Stimulated activated CD4-positive, alpha-beta T cell treated with anti-CD3 and anti-CD28 coated beads, Interleukin-15, amount 100 ng/mL, for 24 hours (primary cell): ENCODE measurements at regions not wholly inside any gene's neighbourhood (a gene's known extent, or its start where the extent isn't known, plus 50 kb on each side); places are given as distances from the start of the nearest gene placed in this dataset.

Experiments
- DNase-seq: peaks from one replicate; pipeline ENCODE4 v3.0.0-alpha.2; 2020

DNA sequence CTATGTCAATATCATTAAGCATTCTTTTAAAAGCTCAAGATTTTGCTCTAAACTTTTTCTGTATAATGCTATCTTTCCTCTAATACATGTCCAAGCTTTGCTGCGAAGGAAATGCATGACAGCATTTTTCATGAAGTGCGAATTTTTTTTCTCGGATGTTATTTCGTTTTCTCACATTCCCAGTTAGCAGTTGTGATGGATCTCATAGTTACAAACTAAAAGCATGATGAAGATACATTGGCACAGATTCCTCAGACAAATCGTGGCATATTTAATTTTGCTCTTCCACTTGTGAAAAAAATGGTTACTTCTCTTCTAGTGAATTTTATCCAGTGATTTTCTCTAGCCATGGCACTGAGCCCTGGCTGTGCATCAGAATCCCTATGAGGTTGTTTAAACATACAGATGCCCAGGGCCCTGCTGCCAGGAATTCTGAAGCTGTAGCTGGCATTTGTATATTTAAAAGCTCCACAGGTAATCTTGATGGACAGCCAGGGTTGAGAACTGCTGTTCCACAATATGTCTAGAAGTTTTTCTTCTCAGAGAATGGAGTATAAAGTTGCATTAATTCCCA is 299.8 kb upstream of the NEBL start:
- DNase-seq = no peak

DNA sequence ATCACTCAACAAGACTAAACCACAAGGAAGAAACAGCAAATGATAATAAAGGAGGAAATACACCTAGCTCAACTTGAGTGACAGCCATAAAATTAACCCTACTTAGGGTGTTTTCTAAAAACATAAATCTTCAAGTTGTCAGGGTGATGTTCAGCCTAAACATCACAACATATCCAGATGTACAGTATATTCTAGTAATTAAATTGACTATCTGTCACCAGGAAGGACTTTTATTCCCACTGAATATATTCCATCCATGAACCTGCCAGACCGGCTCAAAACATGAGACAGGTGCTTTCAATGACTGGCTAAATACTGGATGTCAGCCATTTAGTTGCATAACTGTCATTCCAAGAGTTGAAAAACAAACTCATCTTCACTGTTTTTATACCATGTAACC is 298.1 kb upstream of the NEBL start:
- no peak for DNase-seq

DNA sequence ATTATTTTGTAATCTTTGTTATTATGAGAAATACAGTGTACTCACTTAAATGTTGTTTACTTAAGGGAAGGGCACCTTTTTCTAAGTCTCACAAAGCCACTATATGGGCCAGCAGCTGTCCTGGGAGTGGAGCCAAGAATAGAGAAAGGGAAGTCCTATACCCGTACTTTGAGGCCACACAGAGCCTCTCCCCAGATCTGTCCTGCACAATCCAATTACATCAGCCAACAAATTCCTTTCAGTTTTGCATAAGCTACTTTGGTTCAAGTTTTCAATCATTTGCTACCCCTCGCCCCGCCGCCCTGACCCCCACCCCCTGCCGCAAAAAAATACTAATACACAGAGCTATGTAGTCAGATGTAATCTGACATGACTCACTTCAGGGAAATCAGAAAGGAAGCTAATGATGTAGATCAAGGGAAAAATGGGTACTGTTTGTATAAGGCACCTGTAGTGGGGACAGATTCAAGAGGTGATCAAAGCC is 297.4 kb upstream of the NEBL start:
- DNase-seq = no peak

DNA sequence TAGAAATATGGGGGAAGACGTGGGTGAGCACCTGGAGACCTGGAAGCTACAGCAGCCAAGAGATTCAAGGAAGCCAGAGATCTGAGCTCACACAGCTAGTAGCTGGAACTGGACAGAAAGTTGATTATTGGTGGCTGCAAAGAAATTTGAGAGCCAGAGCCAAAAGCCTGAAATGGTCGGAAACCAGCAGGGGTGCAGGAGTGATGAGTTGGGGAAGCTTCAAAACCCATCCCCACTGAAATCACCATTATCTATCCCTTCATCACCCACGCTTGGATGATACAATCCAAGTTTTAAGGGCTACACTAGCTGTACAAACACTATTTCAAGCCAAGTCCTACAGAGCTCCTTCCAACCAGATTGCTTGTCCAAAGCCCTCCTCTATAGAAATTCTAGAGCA is 296.1 kb upstream of the NEBL start:
- DNase-seq = no peak

DNA sequence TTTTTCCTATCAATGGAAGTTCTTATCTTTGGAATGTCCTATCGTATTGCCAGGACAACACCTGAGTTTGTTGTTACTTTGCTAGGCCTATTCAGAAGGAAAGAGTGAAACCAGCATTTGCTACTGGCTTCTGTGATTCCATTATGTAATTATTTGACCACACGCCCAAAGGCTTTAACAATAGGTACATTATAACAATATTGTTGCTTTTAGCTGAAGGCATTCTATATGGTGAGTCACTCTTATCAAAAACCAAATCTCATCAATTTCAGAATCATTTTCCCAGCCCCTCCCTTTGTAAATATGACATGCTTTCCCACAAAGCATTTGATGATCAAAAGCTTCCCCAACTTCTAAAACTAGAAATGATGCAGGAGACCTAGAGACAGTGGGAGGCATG is 294.4 kb upstream of the NEBL start:
- no peak for DNase-seq

DNA sequence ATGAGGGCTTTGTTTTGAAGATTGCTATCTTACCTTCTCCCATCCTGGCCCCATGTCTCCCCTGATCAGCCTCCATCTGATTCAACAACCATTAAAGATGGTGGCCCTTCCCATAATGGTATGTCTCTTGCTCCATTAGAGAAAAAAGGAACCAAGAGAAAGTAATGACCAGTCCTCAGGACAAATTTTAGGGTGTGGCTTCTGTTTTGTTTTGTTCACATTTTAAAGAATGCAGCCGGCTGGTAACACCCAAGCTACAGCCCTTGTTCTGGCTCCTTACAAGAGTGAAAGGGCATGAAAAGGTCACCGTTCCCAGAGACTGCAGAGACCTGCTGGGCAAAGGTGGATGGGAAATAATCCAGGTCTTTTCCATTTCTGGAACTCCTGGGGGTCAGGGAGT is 287.9 kb upstream of the NEBL start:
- no peak for DNase-seq

DNA sequence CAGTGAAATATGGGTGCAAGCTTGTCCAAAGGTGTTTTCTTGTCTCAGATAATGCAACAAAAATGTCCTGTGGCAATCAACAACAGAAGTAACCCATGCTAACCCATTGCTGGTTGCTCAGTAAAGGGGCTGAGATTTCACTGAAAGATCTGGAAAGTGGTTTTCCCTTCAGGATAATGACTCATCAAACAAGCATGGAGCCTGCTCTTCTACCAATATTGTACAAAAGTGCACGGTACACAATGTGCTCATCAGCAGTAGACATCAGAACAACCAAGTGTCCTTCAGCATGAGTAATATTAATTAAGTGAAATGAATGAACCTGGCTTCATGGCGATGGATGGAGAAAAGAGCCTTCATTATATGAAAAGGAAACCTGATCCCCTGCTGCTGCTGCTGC is 287.1 kb upstream of the NEBL start:
- DNase-seq = no peak

DNA sequence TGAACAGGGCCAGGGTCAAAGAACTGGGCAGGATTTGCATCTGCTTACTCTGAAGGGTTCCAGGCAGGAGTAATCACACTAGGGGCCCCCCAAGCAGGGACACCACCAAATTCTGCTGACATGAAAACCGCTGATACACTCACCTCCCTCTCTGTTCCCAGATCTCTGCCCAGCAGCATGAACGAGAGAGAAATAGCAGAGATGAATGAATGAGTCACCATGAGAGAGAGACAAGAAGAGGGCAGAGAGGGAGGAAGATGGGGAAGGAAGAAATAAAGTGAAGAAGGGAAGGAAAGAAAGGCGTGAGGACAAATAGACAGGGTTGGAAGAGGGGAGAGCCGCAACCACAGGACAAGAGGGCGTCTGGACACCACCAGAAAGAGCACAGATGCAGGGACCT is 285.9 kb upstream of the NEBL start:
- DNase-seq = no peak

DNA sequence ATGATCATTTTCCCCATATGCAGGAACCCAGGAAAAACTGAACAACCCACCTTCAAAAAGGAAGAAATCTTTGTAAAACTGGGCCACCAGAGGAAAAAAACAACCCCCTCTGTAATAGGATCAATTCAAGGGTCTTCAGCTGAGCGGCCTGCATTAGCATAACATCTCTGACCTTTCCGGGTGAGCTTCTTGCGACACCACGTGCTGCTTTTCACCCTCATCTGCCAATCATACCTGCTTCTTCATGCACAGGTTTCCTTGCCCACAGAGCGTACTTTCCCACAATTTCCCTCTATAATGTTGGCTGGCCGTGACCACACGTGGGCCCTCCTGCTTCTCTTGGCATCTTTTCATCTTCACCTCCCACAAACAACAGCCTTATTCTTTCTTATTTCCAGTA is 284.3 kb upstream of the NEBL start:
- DNase-seq = no peak

DNA sequence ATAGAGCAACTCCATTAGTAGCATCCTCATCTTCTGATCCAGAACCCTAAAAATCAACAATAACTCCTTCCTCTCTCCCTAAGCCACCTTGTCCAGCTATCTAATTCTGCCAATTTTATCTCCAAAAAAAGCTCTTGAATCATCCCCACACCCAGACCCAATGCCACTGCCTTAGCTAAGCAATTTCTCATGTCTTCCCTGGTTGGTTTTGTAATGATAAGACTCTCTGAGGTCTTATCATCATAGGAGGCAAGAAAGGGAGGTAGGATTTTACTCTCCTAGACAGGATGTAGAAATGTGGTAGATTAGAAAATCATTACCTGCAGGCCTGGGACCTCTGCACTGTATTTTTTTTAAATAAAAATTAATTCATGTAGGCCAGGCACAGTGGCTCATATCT is 283.5 kb upstream of the NEBL start:
- no peak for DNase-seq

DNA sequence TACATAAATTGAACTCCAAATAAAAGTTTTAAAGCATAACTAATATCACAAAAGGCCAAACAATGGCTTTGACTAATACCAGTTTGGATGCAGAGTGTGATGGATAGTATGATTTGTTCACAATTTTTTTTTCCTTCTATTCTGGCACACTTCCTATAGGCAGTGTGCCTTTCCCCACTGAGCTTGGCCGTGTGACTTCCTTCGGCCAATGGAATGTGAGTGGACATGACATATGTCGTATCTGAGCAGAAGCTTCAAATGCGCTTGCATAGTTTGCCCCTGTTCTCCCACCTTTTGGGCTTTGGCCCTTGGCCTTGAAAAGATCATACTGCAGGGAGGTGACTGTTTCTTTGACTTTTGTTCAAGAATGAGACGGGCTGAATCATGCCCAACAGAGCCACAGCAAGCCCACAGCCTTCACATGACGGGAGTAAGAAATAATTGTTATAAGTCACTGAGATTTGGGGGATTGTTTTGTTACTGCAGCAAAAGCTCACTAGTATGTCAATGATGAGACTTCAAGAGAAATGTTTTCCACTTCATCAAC is 279.9 kb upstream of the NEBL start:
- no peak for DNase-seq

DNA sequence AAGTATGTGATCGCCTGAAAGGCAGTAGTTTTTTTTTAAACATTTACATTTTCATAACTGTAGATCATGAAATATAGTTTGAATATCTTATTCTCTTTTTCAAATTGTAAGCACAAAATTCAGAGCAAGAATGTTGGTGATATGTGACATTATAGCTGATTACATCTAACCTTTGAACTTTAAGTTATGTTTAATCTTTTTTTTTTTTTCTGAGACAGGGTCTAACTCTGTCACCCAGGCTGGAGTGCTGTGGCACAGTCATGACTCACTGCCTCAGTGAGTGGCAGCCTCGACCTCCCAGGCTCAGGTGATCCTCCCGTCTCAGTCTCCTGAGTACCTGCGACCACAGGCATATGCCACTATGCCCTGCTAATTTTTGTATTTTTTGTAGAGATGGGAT is 278.7 kb upstream of the NEBL start:
- no peak for DNase-seq

DNA sequence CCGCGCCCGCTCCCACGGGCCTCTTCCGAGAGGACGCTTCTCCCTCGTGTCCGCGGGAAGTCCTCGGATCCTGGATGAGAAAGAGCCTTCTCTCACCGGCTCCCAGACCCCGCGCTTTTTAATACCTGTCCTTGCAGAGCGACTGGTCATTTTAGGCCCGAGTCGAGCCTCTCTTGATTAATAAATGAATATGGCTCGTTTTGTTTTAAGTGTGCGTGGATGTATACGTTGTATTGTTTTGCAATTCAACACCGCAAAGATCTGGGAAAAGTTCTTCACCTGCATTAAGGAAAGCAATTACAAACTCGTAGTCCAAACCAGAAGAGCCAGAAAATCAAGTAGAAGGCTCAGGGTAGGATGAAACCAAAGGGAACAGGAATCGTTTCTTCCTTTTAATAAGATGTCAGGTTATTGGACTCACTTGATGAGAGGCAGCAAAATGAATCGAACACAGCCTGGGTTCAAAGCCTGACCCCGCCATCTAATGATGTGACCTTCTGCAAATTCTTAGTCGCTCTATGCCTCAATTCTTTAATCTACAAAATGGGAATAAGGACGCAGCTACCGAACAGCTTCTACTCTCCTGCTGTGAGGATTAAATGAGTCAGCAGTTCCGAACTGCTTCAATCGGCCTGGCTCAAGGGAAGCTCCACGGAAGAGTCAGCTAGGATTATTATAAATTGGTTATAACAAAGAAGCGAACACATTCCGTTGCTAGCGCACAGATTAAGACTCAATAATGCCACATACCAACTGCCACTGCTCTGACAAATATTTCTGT is 277.8 kb upstream of the NEBL start:
- DNase-seq = no peak

DNA sequence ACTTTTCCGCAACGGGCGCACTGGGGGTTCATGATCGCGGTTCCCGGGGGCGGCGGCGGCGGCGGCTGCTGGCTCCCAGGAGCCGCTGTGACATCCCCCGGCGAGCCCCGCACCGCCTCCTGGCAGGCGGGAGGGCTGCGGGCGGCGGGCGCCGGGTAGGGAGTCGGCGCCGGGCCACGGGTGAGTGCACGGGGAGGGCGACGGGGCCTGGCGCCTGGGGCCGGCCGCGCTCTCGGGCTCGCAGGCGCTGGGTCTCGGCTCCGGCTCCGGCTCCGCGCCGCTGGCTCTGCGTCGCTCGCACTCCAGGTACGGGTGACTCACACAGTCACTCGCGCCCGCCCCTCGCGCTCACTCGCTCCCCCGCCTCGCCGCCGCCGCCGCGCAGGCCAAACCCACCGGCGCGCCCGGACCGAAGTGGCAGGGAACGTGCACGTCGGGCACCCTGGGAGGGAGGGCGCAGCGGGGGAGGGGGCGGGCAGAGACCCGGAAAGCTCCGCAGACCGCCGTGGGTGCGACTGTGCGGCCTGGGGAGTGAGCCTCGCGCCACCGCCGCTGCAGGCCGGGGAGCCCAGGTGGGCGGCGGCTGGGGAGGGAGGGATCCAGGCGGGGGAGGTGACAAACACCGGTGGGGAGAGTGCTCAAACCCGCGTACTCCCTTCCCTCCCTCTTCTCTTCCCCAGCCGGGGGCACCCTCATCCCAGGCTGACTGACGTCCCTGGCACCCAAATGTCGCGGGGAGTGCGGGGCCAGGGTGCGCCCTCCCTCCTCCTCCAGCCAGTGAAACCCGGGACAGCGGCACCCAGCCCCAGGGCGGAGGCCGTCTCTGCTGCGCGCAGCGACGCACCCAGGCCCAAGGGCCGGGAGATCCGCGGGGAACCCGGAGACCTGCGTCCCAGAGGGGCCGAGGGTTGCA is 276.9 kb upstream of the NEBL start:
- DNase-seq = peak; percentile 65

DNA sequence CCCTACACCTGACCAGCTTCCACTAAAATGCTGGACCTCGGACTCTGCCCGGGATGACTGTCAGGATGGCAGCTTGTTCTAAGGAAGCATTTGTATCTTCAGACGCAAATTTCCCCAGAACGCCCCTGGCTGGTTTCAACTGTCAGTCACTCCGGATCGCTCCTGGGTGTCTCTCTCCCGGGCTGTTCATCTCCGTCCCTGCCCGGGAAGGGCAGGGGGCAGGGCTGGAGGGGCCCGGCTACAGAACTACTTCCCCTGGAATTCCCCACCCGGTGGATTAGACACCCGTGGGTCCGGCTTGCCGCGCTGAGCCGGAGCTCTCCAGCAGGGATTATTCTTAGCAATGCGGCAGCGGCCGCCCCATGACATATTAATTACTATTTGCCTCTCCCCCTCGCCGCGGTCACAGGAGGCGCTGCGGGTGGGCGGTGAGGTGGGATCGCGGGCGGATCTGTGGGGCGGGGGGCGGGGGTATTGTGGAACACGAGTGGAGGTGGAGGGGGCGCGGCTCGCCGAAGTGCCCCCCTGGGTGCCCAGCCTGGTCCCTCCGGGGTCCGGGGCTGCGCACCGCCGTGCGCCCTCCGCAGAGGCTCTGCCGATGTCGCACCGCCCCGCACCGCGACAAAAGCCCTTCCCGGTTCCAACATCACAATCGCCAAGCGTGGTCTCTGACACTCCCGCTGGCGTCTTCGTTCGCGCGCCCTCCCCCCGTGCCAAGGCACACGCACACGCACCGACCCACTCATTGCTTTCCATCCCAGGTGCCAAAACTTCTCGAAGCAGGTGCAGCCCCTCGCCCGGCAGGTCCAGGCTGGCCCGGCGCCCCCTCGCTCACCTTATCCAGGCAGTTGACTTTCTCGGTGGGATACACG is 276.1 kb upstream of the NEBL start:
- DNase-seq = peak; percentile 9

DNA sequence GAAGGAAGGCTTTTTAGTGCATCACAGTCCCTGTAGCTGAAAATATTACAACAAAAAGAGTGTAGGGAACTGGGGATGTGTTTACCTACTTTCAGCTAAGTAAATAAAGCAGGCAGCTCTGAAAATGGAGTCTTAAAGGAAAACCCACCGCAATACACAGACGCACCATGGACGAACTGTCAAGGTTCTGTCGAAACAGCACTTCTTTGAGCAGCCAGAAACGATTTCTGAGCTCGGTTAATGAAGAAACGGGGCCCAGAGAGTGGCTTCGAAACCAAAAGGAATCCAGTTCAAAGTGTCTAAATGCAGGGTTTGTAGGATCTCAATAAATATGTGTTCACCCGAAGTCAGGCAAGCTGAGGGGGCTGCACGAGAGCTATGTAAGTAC is 275.4 kb upstream of the NEBL start:
- DNase-seq = peak; percentile 1

DNA sequence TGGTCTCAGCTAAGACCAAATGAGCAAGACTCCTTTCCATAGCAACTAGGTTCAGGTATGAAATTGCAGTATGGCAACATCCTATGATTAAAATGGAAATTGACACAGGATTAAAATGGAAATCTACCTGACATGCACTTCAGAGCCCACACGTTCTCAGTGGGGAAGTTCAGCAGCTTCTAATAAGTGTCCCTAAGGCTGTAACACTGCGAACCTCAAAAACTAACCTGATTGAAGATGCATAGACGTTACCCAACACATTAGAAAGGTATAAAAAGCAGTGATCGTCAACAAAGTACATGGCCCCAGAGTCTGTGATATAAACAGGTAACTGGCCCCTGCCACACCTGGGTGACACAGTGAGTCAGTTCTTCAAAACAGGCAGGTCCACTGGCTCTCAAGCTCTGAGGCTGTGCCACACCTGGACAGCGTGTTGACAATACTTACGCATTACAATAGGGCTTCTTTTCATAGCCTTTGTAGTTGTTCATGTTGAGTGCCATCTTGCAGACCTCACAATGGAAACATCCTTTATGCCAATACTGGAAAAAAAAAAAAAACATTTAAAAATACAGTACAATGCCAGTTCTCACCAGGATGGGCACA is 274.9 kb upstream of the NEBL start:
- DNase-seq = no peak

DNA sequence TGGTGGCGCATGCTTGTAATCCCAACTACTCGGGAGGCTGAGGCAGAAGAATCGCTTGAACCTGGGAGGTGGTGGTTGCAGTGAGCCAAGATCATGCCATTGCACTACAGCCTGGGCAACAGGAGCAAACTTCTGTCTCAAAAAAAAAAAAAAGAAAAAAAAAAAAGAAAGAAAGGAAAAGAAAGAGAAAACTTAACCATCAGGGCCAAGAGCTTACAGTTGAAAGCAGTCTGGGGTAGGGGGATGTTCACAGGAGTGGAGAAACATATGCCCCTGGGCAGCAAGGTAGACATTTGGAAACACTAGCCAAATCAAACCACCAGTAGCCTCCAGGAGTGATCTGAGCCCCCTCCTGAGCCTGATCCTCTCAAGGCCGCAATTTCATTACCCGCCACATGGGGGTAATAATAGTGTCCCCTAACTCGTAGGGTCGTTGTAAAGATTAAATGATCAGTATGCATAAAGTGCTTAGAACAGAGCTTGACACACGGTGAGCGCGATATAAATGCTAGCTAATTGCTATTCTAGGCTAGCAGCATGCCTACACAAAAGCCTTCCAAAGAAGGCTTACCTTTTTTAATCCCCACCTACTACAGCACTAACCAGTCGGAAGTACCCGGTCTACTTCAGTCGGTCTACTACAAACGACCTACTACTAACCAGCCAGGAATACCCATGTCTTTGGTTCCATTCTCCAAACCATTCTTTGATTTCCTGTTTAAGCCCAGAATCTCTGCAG is 274.3 kb upstream of the NEBL start:
- peak; percentile 2 for DNase-seq

DNA sequence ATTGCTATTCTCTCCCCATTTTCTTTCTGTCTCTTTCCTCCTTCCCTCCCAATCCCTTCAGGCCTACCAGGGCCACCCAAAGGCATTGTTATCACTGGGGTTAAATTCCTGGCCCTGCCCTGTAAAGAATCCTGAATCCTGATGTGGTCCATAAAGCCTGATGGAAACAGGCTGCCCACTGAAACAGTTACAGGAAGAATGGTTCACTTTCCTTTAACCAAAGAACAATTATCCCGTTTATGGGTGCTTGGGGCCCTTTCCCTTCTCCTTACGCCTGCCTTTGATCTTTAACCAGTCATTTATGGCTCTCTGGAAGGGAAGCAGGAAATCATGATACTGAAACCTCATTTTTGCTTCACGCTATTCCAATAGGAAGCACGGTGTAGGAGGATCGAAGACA is 273.1 kb upstream of the NEBL start:
- DNase-seq = no peak

DNA sequence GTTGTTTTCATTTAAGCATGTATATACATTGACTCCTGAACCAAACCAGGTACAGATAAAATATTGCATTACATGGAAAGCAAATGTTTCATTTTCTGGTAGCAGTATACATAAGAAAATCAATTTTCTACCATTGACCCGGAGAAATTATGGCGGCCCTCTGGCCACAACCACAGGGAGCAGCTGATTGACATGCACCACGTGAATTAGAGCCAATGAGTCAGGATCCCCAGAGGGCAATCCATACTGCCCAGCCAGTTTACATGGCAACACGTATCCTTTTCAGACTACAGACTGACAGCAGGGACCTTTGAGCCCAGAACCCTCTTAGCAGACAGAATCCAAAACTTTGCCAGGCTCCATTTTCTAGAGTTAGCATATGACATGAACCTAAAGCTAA is 272.2 kb upstream of the NEBL start:
- no peak for DNase-seq

DNA sequence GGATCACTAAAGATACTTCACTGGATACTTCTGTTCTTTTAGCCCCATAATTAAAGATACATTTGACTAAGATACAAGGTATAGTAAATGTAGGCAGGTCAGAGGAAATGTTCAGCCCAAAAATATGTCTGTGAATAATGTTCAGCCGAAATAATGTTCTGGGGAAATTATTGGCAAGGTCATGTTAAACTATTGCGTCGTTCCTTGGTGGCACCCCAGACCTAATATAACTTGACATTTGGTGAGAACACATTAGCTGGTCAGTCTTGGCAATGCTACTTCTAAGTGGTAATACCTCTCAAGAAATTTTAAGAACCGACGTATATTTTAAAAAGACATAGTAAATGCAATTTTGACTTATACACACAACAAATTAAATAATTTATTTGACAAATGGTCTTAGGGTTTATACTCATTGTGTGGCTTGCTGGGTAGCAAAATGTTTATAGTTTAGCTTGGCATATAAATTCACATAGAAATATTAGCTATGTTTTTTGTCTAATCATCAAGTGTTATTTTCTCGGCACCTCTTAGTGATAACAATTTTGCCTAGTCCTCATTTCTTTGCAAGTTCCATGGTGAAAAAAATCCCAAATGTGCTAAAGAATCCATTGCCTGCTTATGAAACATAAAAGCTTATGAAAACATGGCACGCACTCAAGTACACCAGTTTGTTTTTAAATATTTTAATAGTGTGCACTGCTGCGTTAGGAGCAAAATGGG is 270.3 kb upstream of the NEBL start:
- no peak for DNase-seq
